DOHH2 (cell line): ENCODE measurements at regions not wholly inside any gene's neighbourhood (a gene's known extent, or its start where the extent isn't known, plus 50 kb on each side); places are given as distances from the start of the nearest gene placed in this dataset.

Experiments
- EZH2phosphoT487 ChIP-seq: fragments of 200-600 bp; sonication (generic); IDR thresholded peaks from 2 replicates; pipeline ENCODE4 v1.6.1; 2017; ENCODE audit warnings: borderline replicate concordance, mild to moderate bottlenecking, antibody characterized with exemption, low read length, moderate library complexity, mixed read lengths
- TF ChIP-seq, protein P1 (sequence below): fragments of 200-600 bp; sonication (generic); IDR thresholded peaks from one replicate; pipeline ENCODE4 v1.5.1; 2014; ENCODE audit warnings: antibody characterized with exemption, mild to moderate bottlenecking, low read depth, low read length; ENCODE audit not compliant: poor library complexity, severe bottlenecking

DNA sequence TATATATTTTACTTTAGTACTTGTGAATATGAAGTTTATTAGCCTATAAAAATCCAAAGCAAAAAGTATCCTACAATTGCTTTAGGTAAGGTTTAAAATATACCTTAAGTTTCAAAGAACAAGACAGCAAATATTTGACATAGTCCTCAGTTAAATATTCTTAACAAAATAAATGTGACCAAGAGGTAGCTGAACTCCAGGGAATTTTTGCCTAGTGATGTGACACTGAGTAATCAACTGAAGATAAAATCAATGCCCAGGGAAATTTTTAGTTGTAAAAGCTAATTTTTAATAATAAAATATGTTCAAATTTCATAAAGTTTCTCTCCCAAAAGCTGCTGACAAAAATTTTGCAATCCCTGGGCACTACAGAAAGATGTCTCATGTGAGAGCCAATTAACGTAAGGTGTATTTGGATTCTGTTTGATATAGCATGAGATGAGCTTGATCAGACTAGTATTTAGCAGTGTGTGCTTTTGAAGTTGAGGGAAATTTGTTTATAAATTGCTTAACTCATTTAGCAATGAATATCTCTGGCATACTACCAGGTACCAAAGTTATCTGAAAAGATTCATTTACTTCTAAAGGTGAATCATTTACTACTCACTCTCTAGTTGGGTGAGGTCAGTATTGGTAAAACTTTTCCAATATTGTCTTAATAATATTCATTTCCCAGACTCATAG lies 80.2 kb upstream of the PALMD start:
- TF ChIP-seq, protein P1, sequence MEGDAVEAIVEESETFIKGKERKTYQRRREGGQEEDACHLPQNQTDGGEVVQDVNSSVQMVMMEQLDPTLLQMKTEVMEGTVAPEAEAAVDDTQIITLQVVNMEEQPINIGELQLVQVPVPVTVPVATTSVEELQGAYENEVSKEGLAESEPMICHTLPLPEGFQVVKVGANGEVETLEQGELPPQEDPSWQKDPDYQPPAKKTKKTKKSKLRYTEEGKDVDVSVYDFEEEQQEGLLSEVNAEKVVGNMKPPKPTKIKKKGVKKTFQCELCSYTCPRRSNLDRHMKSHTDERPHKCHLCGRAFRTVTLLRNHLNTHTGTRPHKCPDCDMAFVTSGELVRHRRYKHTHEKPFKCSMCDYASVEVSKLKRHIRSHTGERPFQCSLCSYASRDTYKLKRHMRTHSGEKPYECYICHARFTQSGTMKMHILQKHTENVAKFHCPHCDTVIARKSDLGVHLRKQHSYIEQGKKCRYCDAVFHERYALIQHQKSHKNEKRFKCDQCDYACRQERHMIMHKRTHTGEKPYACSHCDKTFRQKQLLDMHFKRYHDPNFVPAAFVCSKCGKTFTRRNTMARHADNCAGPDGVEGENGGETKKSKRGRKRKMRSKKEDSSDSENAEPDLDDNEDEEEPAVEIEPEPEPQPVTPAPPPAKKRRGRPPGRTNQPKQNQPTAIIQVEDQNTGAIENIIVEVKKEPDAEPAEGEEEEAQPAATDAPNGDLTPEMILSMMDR, result no peak
- TF ChIP-seq EZH2phosphoT487, result no peak
